NCI-H1105 (cell line): ENCODE measurements at regions not wholly inside any gene's neighbourhood (a gene's known extent, or its start where the extent isn't known, plus 50 kb on each side); places are given as distances from the start of the nearest gene placed in this dataset.
"Not testable (repeated sequence)": the region's sequence is repeated elsewhere in the genome, so short reads cannot be mapped to it uniquely, and the experiment has no call there.

Experiments used
- DNase-seq: peaks from one replicate; lab custom pipeline; 2025; lab: John Stamatoyannopoulos, UW

- DNase-seq, result no peak
Observed at GRCh38 chr1:184888505-184888904, 85.8 kb downstream of the NIBAN1 start.

DNA sequence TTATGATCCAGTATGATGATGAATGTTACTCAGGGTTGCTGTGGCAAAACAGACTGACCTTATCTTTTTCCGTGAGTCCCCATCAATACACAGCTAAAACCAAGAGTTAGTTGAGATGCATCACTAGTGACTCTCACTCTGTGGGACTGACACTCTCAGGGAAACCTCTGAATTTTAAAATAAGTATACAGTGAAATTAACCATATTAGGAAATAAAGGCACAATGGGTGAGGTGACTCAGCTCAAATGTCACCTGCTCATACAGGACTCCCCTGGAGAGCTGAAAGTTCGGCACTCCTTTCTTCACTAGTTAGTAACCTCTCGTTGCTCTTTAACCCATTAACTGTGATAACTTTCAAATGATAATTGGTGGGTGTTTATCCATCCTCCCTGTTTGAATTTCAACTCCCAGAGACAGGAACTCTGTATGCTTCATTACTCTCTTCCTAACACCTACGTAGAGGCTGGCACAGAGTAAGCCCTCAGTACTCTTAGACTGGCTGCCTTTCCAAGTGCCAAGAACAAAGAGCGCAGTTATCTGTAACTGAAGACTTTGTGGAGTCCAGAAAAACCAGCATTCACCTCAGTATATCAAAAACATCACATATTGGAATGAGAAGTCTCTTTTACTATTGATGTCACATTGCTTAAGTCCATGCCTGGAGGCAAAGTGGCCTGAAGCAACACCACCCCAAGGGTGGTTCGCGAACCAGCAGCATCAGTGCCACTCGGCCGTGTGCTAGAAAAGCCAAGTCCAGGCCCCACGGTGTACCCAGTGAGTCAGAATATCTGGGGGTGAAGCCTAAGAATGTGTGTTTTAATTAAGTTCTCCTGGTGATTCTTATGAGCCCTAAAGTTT is 91.1 kb downstream of the NIBAN1 start:
- DNase-seq, result no peak

GRCh38 chr1:184881941-184882913 is 92.1 kb downstream of the NIBAN1 start:
- no peak for DNase-seq

GRCh38 chr1:184879876-184880557 is 94.3 kb downstream of the NIBAN1 start:
- no peak for DNase-seq

DNA sequence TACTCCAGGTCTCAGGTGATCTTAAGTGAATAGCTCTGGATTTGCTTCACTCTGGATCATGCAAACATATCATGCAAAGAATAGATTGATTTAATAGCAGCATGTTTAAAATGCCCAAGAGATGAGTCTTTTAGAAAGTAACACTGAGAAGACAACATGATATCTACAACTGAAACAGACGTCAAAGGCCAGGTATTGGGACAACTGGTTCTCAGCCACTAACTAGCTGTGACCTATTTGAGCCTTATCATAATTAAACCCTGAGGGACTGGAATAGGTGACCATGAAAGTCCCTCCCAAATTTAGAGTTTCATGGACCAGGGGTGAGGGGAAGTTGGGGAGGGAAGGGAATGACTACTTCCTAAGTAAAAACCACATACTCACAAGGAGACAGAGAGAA is 95.7 kb downstream of the NIBAN1 start:
- no peak for DNase-seq

GRCh38 chr1:184878002-184878401 is 96.3 kb downstream of the NIBAN1 start:
- no peak for DNase-seq

DNA sequence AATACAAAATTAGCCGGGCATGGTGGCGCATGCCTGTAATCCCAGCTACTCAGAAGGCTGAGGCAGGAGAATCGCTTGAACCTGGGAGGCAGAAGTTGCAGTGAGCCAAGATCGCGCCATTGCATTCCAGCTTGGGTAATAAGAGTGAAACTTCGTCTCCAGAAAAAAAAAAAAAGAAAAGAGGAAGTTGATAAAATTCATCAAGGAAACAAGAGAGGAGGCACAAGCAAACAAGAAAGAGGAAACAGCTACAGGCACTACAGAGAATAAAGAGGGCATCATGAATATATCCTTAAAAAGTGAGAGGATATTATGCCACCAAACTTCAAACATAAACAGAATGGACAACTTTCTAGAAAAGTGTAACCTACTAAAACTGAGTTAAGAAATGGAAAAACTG is 98.3 kb downstream of the NIBAN1 start:
- DNase-seq, result not testable (repeated sequence)

DNA sequence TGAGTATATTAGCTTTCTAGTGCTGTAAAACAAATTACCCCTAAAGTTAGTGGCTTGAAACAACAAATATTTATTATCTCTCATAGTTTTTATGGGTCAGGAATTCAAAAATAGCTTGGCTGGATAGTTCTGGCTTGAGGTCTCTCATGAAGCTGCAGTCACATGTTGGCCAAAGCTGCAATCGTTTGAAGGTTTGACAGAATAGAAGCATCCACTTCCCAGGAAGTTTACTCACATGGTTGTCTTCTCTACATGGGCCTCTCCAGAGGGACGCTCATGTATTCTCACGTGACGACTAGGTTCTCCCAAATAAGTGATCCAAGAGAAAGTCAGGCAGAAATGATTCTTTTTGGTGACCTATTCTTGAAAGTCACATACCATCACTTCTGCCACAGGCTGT is 99.1 kb downstream of the NIBAN1 start:
- DNase-seq, result no peak

- DNase-seq, result no peak
Observed at GRCh38 chr1:184870319-184870718, 104.0 kb downstream of the NIBAN1 start.

DNA sequence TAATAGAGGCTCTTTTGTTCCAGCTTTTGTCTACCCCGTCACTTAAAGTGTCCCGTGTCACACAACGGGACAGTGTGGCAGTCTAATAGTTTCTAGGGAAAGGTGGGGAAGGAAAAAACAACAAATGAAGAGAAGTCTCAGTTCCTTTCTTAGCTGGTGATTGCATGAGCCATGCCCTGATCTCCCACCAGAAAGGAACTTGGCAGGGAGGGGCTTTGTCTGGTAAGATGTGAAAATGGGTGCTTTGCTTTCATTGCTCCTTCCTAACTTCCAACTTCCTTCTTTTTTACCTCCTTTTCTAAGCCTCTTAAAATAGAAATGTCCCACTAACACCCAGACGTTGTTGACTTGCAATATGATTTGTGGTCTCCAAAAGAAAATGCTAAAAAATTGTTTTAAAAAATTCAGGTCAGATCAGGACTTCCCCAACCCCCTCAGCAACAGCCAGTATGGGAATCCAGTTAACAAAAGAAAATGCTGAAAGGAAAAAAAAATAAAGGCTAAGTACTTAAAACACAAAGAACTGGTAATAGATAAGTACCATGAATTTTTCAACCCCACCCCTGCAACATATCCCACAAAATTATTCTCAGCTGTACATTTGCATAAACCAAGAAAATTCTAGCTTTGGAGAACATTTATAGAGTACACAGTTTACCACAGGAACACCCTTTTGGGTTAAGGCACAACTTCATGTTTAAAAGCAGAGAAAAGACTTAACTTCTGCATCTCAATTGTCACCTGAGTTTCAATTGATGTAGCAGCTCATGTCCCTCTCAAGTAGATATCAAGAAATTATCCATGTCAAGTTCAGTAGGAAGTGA is 106.2 kb downstream of the NIBAN1 start:
- DNase-seq, result no peak

GRCh38 chr1:184866991-184867788 is 107.1 kb downstream of the NIBAN1 start:
- DNase-seq, result no peak

DNA sequence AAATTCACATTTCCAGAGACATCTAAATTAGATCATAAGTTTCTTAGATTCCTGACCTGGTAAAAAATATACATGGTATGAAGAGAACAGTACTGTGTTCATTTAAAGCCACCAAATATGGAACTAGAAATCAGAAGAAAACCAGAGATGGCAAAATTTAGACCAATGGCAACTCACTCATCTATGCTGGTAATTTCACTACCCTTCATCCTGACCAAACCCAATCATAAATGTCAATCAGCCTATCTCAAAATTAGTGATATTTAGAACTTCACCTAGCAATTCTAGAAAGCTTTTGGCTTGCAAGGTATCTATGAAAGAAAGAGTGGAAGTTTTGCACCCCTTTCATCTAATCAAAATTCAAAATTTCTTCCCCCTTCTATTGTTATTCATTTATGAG is 107.7 kb downstream of the NIBAN1 start:
- no peak for DNase-seq

GRCh38 chr1:184865831-184866230 is 108.5 kb downstream of the NIBAN1 start:
- DNase-seq, result no peak

GRCh38 chr1:184861755-184862336 is 107.2 kb upstream of the EDEM3 start:
- DNase-seq, result no peak

DNA sequence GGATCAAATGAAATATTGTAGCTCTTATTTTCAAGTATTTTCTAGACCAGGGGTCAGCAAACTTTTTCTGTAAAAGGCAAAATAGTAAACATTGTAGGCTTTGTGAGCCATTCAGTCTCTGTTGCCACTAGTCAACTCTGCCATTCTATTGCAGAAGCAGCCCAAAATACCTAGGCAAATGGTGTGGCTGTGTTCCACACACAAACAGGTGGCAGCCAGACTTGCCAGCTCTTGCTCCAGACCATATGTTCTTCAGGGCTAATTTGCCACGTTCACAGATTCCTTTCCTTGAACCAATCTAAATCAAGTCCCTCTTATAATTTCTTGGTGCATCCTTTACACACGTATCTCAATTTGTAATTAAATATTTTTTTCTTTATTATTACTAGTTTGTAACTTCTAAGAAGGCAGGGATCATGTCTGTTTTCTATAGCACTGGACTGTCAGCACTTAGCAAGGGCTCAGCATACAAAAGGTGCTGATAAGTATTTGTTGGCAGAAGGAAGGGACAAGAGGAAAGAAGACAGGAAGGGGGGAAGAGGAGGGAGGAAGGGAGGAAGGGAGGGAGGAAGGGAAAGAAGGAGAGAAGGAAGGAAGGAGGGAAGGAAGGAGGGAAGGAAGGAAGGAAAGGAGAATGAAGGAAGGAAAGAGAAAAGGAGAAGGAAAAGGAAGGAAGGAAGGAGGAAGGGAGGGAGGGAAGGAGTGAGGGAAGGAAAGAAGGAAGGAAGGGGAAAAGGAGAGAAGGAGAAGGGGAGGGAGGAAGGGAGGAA is 106.5 kb upstream of the EDEM3 start:
- DNase-seq, result no peak

DNA sequence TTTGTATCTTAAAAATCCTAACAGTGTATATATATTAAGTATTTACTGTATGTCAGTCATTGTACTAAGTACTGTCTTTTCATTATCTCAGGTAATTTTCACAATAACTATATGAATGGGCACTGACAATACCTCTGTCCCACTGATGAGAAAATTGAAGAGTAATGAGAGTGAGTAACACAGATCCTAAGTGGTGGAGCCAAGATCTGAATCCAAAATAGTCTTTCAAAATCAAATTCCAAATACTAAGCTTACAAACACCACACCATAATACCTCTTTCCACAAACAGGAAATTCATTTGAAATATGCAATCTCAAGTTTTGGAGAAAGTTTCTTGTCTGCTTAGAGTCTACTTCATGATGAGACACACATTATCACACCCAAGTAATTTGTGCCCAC is 105.9 kb upstream of the EDEM3 start:
- no peak for DNase-seq

DNA sequence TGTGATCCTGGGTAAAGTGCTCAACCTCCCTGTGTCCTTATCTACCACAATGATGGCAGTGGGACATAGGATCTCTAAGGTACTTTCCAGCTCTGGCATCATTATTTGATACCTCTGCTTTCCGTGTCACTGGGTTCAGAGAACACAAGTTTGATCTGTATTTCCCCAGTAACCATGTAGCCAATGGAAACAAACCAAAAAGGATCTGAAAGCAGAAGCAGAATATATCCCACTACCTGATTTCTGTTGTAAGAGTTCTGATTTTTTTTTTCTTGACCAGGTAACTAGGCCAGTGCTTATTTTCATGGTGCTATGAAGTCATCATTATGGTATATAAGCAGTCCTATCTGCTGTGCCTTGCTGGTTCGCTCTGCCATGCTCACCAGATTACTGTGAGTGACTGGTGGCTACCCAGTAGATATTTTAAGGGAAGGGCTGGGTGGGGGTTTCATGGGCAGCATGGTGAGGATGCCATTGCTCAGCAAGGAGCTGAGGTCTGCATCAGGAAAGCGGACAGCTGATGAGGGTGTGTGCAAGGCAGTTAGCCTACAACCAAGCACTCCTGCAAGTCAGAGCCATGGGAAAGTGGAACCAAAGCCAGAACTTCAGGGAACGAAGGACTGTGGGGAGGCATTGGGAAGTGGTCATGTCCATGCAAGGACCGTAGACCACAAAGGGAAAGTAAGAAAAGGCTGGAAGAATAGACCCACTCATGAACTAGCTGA is 104.9 kb upstream of the EDEM3 start:
- no peak for DNase-seq

DNA sequence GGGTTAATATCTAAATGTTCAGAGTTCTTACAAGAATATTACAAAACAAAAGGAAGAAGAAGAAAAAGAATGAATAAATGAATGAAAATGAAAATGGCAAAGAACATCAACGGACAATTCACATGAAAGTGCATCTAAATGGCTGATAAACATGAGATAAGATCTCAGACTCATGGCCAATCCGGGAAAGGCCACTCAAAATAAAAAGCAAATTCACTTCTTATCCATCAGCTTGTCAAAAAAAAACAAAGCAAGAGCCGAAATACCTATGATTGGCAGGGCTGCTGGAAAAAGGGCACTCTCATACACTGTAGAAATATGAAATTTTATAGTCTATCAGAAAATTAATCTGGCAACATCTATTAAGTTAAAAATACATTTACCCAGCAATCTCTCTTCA is 103.6 kb upstream of the EDEM3 start:
- DNase-seq, result no peak
